Epithelial cell of esophagus (primary cell): ENCODE measurements at regions not wholly inside any gene's neighbourhood (a gene's known extent, or its start where the extent isn't known, plus 50 kb on each side); places are given as distances from the start of the nearest gene placed in this dataset.
A peak's percentile ranks its signal among the peaks of the same experiment; 100 is the strongest.

ENCODE experiments used
- DNase-seq: peaks from one replicate; pipeline ENCODE4 v3.0.0; 2010; ENCODE audit warnings: low read depth
- H3K4me3 ChIP-seq: 2 replicates; pipeline ENCODE4 v1.5.1; 2011; ENCODE audit warnings: mild to moderate bottlenecking, low read length, control low read depth
- CTCF ChIP-seq: IDR thresholded peaks from 2 replicates; pipeline ENCODE4 v1.5.1; 2011; ENCODE audit warnings: low read depth, mild to moderate bottlenecking, low read length, control low read depth, inconsistent platforms; ENCODE audit not compliant: insufficient read depth; ENCODE audit errors: missing control alignments

- no peak for TF ChIP-seq CTCF
- no peak overlapping the region for H3K4me3 ChIP-seq
- peak; percentile 8 for DNase-seq
Observed at GRCh38 chr17:65283704-65284103, 146.5 kb downstream of the RGS9 start.

- H3K4me3 ChIP-seq = no peak overlapping the region
- TF ChIP-seq CTCF = no peak
- DNase-seq = no peak
Observed at GRCh38 chr17:65279456-65279855, 142.3 kb downstream of the RGS9 start.

- no peak for TF ChIP-seq CTCF
- no peak for DNase-seq
- no peak overlapping the region for H3K4me3 ChIP-seq
Observed at GRCh38 chr17:65278820-65279184, 141.6 kb downstream of the RGS9 start.

GRCh38 chr17:65278050-65278819 lies 141.1 kb downstream of the RGS9 start:
- peak; percentile 35 for DNase-seq
- peak; percentile 39 for TF ChIP-seq CTCF
- no peak overlapping the region for H3K4me3 ChIP-seq

GRCh38 chr17:65277576-65277975 lies 140.4 kb downstream of the RGS9 start:
- TF ChIP-seq CTCF = no peak

More at GRCh38 chr17:65277576-65277975, 140.4 kb downstream of the RGS9 start:
- no peak for DNase-seq
- no peak overlapping the region for H3K4me3 ChIP-seq
